ENCODE measurements at regions not wholly inside any gene's neighbourhood (a gene's known extent, or its start where the extent isn't known, plus 50 kb on each side); places are given as distances from the start of the nearest gene placed in this dataset.

DNA sequence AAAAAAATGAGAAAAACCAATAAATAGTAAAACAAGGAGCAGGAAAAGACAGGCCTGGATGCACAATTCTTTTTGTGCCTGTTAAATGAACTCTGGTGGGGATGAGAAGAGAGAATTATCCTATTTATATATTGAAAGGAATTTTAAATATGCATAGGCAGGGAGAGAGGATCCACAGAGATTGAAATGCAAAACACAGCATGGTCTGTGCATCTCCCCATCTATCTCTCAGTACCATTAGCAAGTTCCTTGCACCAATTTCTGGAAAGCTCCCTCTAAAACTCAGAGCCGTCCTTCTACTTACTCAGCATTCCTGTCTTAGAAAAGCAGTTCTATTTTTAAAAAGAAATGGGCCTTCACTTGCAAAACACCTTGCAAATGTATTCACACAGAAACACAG is 502.3 kb upstream of the KLHL29 start:
- ChIA-PET POLR2A (no interaction called here), RAD21 (ENCODE audit: low non-redundant PET in 1 of 2, low total read pairs in 2 of 2, uncharacterized antibody in 2 of 2, unreplicated experiment in 2 of 2) (no interaction called here), CTCF (no interaction called here)
- Histone ChIP-seq H4K20me1 (ENCODE audit: insufficient read depth) (no peaks in the 10 kb centered on the region), H3K27ac (ENCODE audit: low read depth, low read length) (no peak overlapping the region), H3K9me2 (ENCODE audit: insufficient read depth) (no peaks in the 10 kb centered on the region), H3K9me3 (ENCODE audit: control insufficient read depth in 1 of 2, insufficient read depth in 1 of 2, low read depth in 1 of 2, low read length in 2 of 2) (no peaks in the 10 kb centered on the region), H3K4me2 (ENCODE audit: low read length) (no peak overlapping the region), H2AFZ (ENCODE audit: low read depth, low read length, poor library complexity, severe bottlenecking) (no peak overlapping the region), H3K4me3 (replicated peaks in 1 of 2; ENCODE audit: low read depth in 1 of 2, low read length in 2 of 2) (no peak overlapping the region), H3K4me1 (ENCODE audit: control insufficient read depth in 1 of 2, insufficient read depth in 2 of 2, low read length in 2 of 2) (no peaks in the 10 kb centered on the region), H3K27me3 (ENCODE audit: insufficient read depth, low read length) (no peaks in the 10 kb centered on the region), H3K79me2 (ENCODE audit: insufficient read depth, low read length) (no peaks in the 10 kb centered on the region), H3K36me3 (ENCODE audit: control insufficient read depth in 1 of 2, insufficient read depth in 2 of 2, low read length in 2 of 2) (no peaks in the 10 kb centered on the region), H3K9ac (ENCODE audit: low read length) (no peak overlapping the region)
- no peak for ATAC-seq
- TF ChIP-seq CEBPB (IDR thresholded peaks at IDR 0.05; ENCODE audit: low read depth) (no peak), ZFX (IDR thresholded peaks at IDR 0.05) (no peak), EZH2phosphoT487 (IDR thresholded peaks at IDR 0.05; ENCODE audit: borderline replicate concordance) (no peak), SP1 (IDR thresholded peaks at IDR 0.05; ENCODE audit: low read depth) (no peak), SRF (IDR thresholded peaks at IDR 0.05; ENCODE audit: low read depth) (no peak), POLR2A (IDR thresholded peaks at IDR 0.05; ENCODE audit: borderline replicate concordance, extremely low read depth, insufficient read depth, insufficient read length) (no peak), RAD21 (IDR thresholded peaks at IDR 0.05; ENCODE audit: low read depth) (no peak), POLR2AphosphoS5 (IDR thresholded peaks at IDR 0.05; ENCODE audit: low read depth, low read length) (no peak), CBX3 (IDR thresholded peaks at IDR 0.05; ENCODE audit: low read depth) (no peak), EZH2 (IDR thresholded peaks at IDR 0.05) (no peak), JUND (IDR thresholded peaks at IDR 0.05) (no peak)
- TF ChIP-seq, protein P1, sequence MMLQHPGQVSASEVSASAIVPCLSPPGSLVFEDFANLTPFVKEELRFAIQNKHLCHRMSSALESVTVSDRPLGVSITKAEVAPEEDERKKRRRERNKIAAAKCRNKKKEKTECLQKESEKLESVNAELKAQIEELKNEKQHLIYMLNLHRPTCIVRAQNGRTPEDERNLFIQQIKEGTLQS (IDR thresholded peaks at IDR 0.05) = no peak
- TF ChIP-seq, protein P2, sequence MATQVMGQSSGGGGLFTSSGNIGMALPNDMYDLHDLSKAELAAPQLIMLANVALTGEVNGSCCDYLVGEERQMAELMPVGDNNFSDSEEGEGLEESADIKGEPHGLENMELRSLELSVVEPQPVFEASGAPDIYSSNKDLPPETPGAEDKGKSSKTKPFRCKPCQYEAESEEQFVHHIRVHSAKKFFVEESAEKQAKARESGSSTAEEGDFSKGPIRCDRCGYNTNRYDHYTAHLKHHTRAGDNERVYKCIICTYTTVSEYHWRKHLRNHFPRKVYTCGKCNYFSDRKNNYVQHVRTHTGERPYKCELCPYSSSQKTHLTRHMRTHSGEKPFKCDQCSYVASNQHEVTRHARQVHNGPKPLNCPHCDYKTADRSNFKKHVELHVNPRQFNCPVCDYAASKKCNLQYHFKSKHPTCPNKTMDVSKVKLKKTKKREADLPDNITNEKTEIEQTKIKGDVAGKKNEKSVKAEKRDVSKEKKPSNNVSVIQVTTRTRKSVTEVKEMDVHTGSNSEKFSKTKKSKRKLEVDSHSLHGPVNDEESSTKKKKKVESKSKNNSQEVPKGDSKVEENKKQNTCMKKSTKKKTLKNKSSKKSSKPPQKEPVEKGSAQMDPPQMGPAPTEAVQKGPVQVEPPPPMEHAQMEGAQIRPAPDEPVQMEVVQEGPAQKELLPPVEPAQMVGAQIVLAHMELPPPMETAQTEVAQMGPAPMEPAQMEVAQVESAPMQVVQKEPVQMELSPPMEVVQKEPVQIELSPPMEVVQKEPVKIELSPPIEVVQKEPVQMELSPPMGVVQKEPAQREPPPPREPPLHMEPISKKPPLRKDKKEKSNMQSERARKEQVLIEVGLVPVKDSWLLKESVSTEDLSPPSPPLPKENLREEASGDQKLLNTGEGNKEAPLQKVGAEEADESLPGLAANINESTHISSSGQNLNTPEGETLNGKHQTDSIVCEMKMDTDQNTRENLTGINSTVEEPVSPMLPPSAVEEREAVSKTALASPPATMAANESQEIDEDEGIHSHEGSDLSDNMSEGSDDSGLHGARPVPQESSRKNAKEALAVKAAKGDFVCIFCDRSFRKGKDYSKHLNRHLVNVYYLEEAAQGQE (IDR thresholded peaks at IDR 0.05; ENCODE audit: low read depth) = no peak
- TF ChIP-seq, protein P3, sequence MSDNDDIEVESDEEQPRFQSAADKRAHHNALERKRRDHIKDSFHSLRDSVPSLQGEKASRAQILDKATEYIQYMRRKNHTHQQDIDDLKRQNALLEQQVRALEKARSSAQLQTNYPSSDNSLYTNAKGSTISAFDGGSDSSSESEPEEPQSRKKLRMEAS (IDR thresholded peaks at IDR 0.05) = no peak
- TF ChIP-seq, protein P4, sequence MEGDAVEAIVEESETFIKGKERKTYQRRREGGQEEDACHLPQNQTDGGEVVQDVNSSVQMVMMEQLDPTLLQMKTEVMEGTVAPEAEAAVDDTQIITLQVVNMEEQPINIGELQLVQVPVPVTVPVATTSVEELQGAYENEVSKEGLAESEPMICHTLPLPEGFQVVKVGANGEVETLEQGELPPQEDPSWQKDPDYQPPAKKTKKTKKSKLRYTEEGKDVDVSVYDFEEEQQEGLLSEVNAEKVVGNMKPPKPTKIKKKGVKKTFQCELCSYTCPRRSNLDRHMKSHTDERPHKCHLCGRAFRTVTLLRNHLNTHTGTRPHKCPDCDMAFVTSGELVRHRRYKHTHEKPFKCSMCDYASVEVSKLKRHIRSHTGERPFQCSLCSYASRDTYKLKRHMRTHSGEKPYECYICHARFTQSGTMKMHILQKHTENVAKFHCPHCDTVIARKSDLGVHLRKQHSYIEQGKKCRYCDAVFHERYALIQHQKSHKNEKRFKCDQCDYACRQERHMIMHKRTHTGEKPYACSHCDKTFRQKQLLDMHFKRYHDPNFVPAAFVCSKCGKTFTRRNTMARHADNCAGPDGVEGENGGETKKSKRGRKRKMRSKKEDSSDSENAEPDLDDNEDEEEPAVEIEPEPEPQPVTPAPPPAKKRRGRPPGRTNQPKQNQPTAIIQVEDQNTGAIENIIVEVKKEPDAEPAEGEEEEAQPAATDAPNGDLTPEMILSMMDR (IDR thresholded peaks at IDR 0.05 in 2 of 3, conservative IDR thresholded peaks at IDR 0.05 in 1 of 3; ENCODE audit: borderline replicate concordance in 1 of 3, insufficient read depth in 1 of 3, low read depth in 2 of 3, low read length in 2 of 3) = no peak
- BruUV-seq (replicated peaks) = no TSS peak
- intact Hi-C loops (cut with micrococcal nuclease) = no loop called here
- DNase-seq (ENCODE audit: low read depth, low spot score) = no peak
